B cell (primary cell): ENCODE measurements at regions not wholly inside any gene's neighbourhood (a gene's known extent, or its start where the extent isn't known, plus 50 kb on each side); places are given as distances from the start of the nearest gene placed in this dataset.

ENCODE experiments used
- ATAC-seq: fragments of 200-7000 bp; cut with Tn5 transposase; one replicate; pipeline ENCODE4 v1.10.0; 2021; ENCODE audit warnings: low read depth, mild to moderate bottlenecking, moderate number of reproducible peaks, moderate library complexity
- CTCF ChIA-PET: fragments of 350-600 bp; sonication (Branson Sonifier 250); formaldehyde crosslinking; loops from one replicate; lab custom pipeline; 2021; ENCODE audit warnings: antibody characterized with exemption, inconsistent platforms; lab: Charles Lee
- POLR2A ChIA-PET: fragments of 350-600 bp; sonication (Branson Sonifier 250); formaldehyde crosslinking; loops from one replicate; lab custom pipeline; 2021; ENCODE audit warnings: antibody characterized with exemption; lab: Charles Lee
- DNase-seq: peaks from one replicate; pipeline ENCODE4 v3.0.0; 2013
- H2AFZ ChIP-seq: 2 replicates; pipeline ENCODE4 v1.6.1; 2012; ENCODE audit warnings: mild to moderate bottlenecking, low read depth, low read length; ENCODE audit not compliant: insufficient read depth, poor library complexity, severe bottlenecking
- H3K27ac ChIP-seq, 2 donors: 1 replicate in 1 of 2; 2 replicates in 1 of 2; pipeline ENCODE4 v1.5.1; 2012 to 2013; ENCODE audit warnings: low read length in 2 of 2, mild to moderate bottlenecking in 2 of 2, moderate library complexity in 1 of 2
- H3K27me3 ChIP-seq, 4 experiments: fragments of 200-600 bp in 1 of 4; sonication (generic) in 1 of 4; replicated peaks in 1 of 4; 1 replicate in 2 of 4; 2 replicates in 2 of 4; pipeline versions ENCODE4 v1.6.1 to v1.7.0; 2013 to 2016; ENCODE audit warnings: low read length in 3 of 4, mild to moderate bottlenecking in 2 of 4, mixed read lengths in 1 of 4, moderate library complexity in 1 of 4; ENCODE audit not compliant: insufficient read depth in 4 of 4, control insufficient read depth in 3 of 4; ENCODE audit errors: control extremely low read depth in 1 of 4
- H3K36me3 ChIP-seq, 2 experiments: replicated peaks in 1 of 2; 1 replicate in 1 of 2; 2 replicates in 1 of 2; pipeline versions ENCODE4 v1.6.1 to v1.7.1; 2013; ENCODE audit warnings: low read length in 1 of 2; ENCODE audit not compliant: insufficient read depth in 2 of 2, control insufficient read depth in 1 of 2; ENCODE audit errors: control extremely low read depth in 1 of 2, extremely low read depth in 1 of 2
- H3K4me1 ChIP-seq, 2 donors: fragments of 200-600 bp in 1 of 2; sonication (generic) in 1 of 2; 1 replicate in 1 of 2; 2 replicates in 1 of 2; pipeline versions ENCODE4 v1.5.1 to v1.6.1; 2013 to 2017; ENCODE audit warnings: low read length in 2 of 2; ENCODE audit not compliant: control insufficient read depth in 2 of 2, insufficient read depth in 2 of 2
- H3K4me2 ChIP-seq: replicated peaks from 2 replicates; pipeline ENCODE3; 2012; ENCODE audit warnings: mild to moderate bottlenecking, low read depth, low read length; ENCODE audit not compliant: poor library complexity, severe bottlenecking
- H3K4me3 ChIP-seq, 5 experiments: fragments of 200-600 bp in 1 of 5; sonication (generic) in 1 of 5; 1 replicate in 3 of 5; 2 replicates in 2 of 5; pipeline versions ENCODE4 v1.5.1 to v1.7.0; 2011 to 2016; ENCODE audit warnings: low read length in 4 of 5, mild to moderate bottlenecking in 4 of 5, low read depth in 2 of 5, control low read depth in 1 of 5, moderate library complexity in 1 of 5; ENCODE audit not compliant: insufficient read depth in 1 of 5; ENCODE audit errors: control extremely low read depth in 1 of 5, extremely low read depth in 1 of 5
- H3K79me2 ChIP-seq: fragments of 200-600 bp; sonication (generic); one replicate; pipeline ENCODE4 v1.6.0; 2016; ENCODE audit warnings: low read length; ENCODE audit not compliant: control insufficient read depth, insufficient read depth
- H3K9ac ChIP-seq: fragments of 200-600 bp; sonication (generic); 2 replicates; pipeline ENCODE4 v1.6.1; 2017; ENCODE audit warnings: mild to moderate bottlenecking, low read length, moderate library complexity
- H3K9me3 ChIP-seq, 3 donors: one replicate each; pipeline versions ENCODE4 v1.6.1 to v1.7.1; 2013; ENCODE audit warnings: low read length in 2 of 3; ENCODE audit not compliant: control insufficient read depth in 2 of 3, insufficient read depth in 1 of 3; ENCODE audit errors: control extremely low read depth in 1 of 3
- H4K20me1 ChIP-seq: 2 replicates; pipeline ENCODE4 v1.6.0; 2012; ENCODE audit warnings: mild to moderate bottlenecking, low read length; ENCODE audit not compliant: insufficient read depth, control insufficient read depth, poor library complexity, severe bottlenecking
- H3K27ac Mint-ChIP-seq: one replicate; pipeline ENCODE4 v1.8.0; 2021; ENCODE audit warnings: mixed read lengths
- H3K27me3 Mint-ChIP-seq: one replicate; pipeline ENCODE4 v1.8.0; 2021; ENCODE audit warnings: mixed read lengths
- H3K4me1 Mint-ChIP-seq: one replicate; pipeline ENCODE4 v1.8.0; 2021; ENCODE audit warnings: mixed read lengths
- H3K4me3 Mint-ChIP-seq: one replicate; pipeline ENCODE4 v1.8.0; 2021; ENCODE audit warnings: mixed read lengths
- H3K9me3 Mint-ChIP-seq: one replicate; pipeline ENCODE4 v1.8.0; 2022; ENCODE audit warnings: mixed read lengths; ENCODE audit not compliant: insufficient read depth
- EZH2 ChIP-seq: IDR thresholded peaks from 2 replicates; pipeline ENCODE4 v1.6.1; 2012; ENCODE audit warnings: borderline replicate concordance, low read depth, mild to moderate bottlenecking, moderate library complexity, low read length; ENCODE audit not compliant: insufficient read depth, poor library complexity, severe bottlenecking
- WGBS: methylation state at CpG from one replicate; pipeline ENCODE4 v1.1.5; 2013; ENCODE audit warnings: missing lambda C conversion rate; ENCODE audit not compliant: insufficient coverage; 5-methylcytosine and 5-hydroxymethylcytosine counted together
- intact Hi-C: fragments of 100-400 bp; cut with micrococcal nuclease; formaldehyde crosslinking; loops from one replicate; pipeline ENCODE4 v1.10.0; 2022
- TF ChIP-seq, protein P1 (sequence below): fragments of 200-600 bp; IDR thresholded peaks from one replicate; pipeline ENCODE4 v1.8.0; 2022; ENCODE audit warnings: antibody characterized with exemption, mild to moderate bottlenecking

DNA sequence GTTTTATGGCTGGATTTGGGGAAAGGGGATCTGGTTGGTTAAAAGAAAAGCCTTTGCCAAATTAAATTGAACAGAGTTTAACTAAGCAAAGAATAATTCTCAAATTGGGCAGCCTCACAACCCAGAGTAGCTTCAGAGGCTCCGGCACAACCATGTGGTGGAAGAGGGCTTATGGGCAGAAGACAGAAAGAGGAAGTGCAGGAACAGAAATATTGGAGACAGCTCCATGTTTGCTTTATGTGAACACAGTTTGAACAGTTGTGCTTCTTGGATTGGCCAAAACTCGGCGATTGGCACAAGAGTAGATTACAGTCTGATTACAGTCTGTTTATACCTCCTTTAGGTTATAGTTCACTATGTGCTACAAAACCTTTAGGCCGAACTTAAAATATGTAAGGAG lies 562.7 kb downstream of the TRIML1 start:
- no peaks in the 10 kb centered on the region for H4K20me1 ChIP-seq
- H3K4me3 ChIP-seq: no peak overlapping the region
- ATAC-seq (no peak), DNase-seq (no peak)
- H3K4me2 ChIP-seq: no peak overlapping the region
- H3K36me3 ChIP-seq: no peaks in the 10 kb centered on the region
- H3K4me1 Mint-ChIP-seq: no peaks in the 10 kb centered on the region
- no peaks in the 10 kb centered on the region for H3K9me3 ChIP-seq
- intact Hi-C loops: no loop called here
- no peaks in the 10 kb centered on the region for H3K4me1 ChIP-seq
- no peak overlapping the region for H3K9ac ChIP-seq
- no CpG with 5 or more reads among the region's 4 CpGs for WGBS
- no peak overlapping the region for H3K27ac ChIP-seq
- no peaks in the 10 kb centered on the region for H3K79me2 ChIP-seq
- H3K9me3 Mint-ChIP-seq: peaks cover 5% of the 10 kb centered on the region
- no peak for TF ChIP-seq EZH2
- H3K27me3 Mint-ChIP-seq: no peaks in the 10 kb centered on the region
- POLR2A ChIA-PET: no interaction called here
- H3K27ac Mint-ChIP-seq: no peak overlapping the region
- CTCF ChIA-PET: no interaction called here
- H3K4me3 Mint-ChIP-seq: no peak overlapping the region
- no peak overlapping the region for H2AFZ ChIP-seq
- no peaks in the 10 kb centered on the region for H3K27me3 ChIP-seq

DNA sequence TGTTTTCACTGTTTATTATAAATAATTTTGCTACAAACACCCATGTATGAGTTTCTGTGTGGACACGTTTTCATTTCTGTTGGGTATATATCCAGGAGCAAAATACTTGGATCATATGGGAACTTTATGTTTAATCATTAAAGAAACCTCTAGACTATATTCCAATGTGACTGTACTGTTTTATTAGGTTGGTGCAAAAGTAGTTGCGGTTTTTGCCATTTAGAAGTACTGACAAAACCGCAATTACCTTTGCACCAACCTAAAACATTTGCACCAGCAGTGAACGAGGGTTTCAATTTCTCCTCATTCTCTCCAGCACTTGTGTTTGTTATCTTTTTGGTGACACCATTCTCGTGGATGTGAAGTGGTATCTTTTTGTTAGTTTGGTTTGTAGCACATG lies 565.0 kb downstream of the TRIML1 start:
- H3K27me3 Mint-ChIP-seq: no peaks in the 10 kb centered on the region
- no peak overlapping the region for H3K4me3 Mint-ChIP-seq
- no peak overlapping the region for H3K27ac Mint-ChIP-seq
- Histone ChIP-seq H3K36me3 (no peaks in the 10 kb centered on the region), H3K79me2 (no peaks in the 10 kb centered on the region), H3K9me3 (no peaks in the 10 kb centered on the region), H3K4me3 (no peak overlapping the region), H4K20me1 (no peaks in the 10 kb centered on the region), H2AFZ (no peak overlapping the region), H3K9ac (no peak overlapping the region), H3K4me2 (no peak overlapping the region), H3K4me1 (no peaks in the 10 kb centered on the region), H3K27ac (no peak overlapping the region), H3K27me3 (no peaks in the 10 kb centered on the region)
- ChIA-PET CTCF (no interaction called here), POLR2A (no interaction called here)
- TF ChIP-seq, protein P1, sequence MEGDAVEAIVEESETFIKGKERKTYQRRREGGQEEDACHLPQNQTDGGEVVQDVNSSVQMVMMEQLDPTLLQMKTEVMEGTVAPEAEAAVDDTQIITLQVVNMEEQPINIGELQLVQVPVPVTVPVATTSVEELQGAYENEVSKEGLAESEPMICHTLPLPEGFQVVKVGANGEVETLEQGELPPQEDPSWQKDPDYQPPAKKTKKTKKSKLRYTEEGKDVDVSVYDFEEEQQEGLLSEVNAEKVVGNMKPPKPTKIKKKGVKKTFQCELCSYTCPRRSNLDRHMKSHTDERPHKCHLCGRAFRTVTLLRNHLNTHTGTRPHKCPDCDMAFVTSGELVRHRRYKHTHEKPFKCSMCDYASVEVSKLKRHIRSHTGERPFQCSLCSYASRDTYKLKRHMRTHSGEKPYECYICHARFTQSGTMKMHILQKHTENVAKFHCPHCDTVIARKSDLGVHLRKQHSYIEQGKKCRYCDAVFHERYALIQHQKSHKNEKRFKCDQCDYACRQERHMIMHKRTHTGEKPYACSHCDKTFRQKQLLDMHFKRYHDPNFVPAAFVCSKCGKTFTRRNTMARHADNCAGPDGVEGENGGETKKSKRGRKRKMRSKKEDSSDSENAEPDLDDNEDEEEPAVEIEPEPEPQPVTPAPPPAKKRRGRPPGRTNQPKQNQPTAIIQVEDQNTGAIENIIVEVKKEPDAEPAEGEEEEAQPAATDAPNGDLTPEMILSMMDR: no peak
- TF ChIP-seq EZH2: no peak
- DNase-seq: no peak
- no peak for ATAC-seq
- intact Hi-C loops: no loop called here
- H3K9me3 Mint-ChIP-seq: peaks cover 8% of the 10 kb centered on the region
- H3K4me1 Mint-ChIP-seq: no peaks in the 10 kb centered on the region
- no CpG with 5 or more reads among the region's 5 CpGs for WGBS
